ENCODE measurements at regions not wholly inside any gene's neighbourhood (a gene's known extent, or its start where the extent isn't known, plus 50 kb on each side); places are given as distances from the start of the nearest gene placed in this dataset.

DNA sequence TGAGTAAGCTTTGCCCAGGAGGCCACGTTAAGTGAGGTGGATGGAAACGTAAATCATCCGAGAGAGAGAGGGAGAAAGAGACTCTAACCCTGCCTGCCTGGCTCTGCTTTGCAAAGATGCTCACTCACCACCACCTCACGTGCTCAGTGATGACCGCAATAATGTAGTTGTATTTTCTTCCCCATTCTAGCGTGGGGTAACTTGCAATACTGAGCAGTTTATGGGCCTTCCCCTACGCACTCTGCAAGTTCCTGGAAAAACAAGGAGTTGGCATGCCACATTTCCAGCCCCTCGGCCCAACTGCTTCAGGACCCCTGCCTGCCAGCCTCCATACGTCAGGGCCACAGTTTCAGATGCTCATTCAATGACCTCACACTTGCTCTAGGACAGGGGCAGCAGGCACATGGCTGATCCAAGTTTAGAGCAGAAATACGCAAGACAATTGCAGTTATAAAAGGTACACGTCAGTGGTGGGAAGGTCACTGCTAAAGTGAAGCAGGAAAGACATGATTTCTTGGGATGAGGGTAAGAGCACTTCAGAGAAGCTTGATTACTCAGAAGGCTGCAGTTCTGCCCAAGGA lies 112.5 kb upstream of the RAB4A start:
- TF ChIP-seq, protein P1, sequence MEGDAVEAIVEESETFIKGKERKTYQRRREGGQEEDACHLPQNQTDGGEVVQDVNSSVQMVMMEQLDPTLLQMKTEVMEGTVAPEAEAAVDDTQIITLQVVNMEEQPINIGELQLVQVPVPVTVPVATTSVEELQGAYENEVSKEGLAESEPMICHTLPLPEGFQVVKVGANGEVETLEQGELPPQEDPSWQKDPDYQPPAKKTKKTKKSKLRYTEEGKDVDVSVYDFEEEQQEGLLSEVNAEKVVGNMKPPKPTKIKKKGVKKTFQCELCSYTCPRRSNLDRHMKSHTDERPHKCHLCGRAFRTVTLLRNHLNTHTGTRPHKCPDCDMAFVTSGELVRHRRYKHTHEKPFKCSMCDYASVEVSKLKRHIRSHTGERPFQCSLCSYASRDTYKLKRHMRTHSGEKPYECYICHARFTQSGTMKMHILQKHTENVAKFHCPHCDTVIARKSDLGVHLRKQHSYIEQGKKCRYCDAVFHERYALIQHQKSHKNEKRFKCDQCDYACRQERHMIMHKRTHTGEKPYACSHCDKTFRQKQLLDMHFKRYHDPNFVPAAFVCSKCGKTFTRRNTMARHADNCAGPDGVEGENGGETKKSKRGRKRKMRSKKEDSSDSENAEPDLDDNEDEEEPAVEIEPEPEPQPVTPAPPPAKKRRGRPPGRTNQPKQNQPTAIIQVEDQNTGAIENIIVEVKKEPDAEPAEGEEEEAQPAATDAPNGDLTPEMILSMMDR (IDR thresholded peaks at IDR 0.05; ENCODE audit: low read depth, low read length), result no peak
- TF ChIP-seq EZH2phosphoT487 (IDR thresholded peaks at IDR 0.05; ENCODE audit: low read depth), result no peak

Data from OCI-LY3 (cell line).